Left colon (tissue), 2 donors: ENCODE measurements at regions not wholly inside any gene's neighbourhood (a gene's known extent, or its start where the extent isn't known, plus 50 kb on each side); places are given as distances from the start of the nearest gene placed in this dataset.
"Not testable (repeated sequence)": the region's sequence is repeated elsewhere in the genome, so short reads cannot be mapped to it uniquely, and the experiment has no call there.

Experiments used
- ATAC-seq: fragments of 200-7000 bp; cut with Tn5 transposase; one replicate; pipeline ENCODE4 v1.9.1; 2020; ENCODE audit warnings: mild to moderate bottlenecking, moderate library complexity
- DNase-seq, 2 donors: peaks; one replicate each; pipeline ENCODE4 v3.0.0-alpha.2; 2020
- intact Hi-C, 2 donors: fragments of 100-400 bp; cut with DNase I in 1 of 2; cut with micrococcal nuclease in 1 of 2; formaldehyde crosslinking; loops; one replicate each; pipeline versions ENCODE4 v1.11.2 to v1.14.0; 2022; cut with DNase I, micrococcal nuclease
- donor health status: DM: no; HTN: no; CAD: no.
- donor health status: DM: yes; HTN: yes; CAD: no.

- intact Hi-C loops = no loop called here
- ATAC-seq (no peak), DNase-seq (no peak)
Measured at GRCh38 chr1:166703141-166703540, 136.1 kb upstream of the POGK start.

GRCh38 chr1:166703726-166704462 is 135.4 kb upstream of the POGK start:
- intact Hi-C loops = no loop called here
- no peak for ATAC-seq

DNA sequence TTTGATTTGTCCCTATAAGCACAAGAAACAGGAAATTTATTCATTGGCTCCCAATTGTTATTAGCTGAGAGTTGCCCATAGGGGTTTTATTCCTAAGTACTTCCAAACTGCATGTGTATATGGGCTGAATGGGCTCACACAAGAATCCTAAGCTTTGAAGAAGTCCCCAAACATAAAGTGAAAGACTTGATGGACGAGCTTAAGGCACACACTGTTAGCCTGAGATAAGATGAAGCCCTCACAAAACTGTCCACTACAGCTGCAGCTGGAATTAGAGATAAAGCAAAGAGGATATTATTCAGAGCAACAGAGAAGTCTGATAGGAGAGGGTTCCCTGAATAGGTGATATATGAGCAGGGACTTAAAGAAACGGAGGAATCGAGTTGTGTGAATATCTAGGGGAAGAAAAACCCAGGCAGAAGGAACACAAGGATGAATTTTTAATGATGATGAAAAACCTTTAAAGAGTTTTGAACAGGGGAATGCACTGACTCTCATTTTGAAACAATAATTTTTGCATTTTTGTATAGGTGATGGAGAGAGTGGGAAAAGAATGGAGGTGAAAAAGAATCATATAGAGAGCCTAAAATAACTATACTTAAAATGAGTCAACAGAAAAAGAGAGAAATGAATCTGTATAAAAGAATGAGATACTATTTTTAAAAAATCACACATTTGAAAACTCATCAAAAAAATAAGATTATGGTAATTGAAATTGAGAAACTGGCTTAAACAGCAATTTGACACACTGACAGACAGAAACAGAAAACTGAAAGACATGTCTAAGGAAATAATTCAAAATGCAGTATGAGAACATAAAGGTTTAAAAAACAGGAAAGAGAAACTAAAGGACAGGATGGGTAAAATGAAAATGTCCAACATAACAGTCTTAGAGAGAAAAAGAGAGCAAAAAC is 133.6 kb upstream of the POGK start:
- DNase-seq (no peak), ATAC-seq (no peak)
- intact Hi-C loops = no loop called here

More at GRCh38 chr1:166703726-166704462, 135.4 kb upstream of the POGK start:
- no peak for DNase-seq

GRCh38 chr1:166716620-166717019 is 122.7 kb upstream of the POGK start:
- no peak for ATAC-seq
- intact Hi-C loops = no loop called here

GRCh38 chr1:166721145-166721544 is 118.1 kb upstream of the POGK start:
- ATAC-seq = no peak
- intact Hi-C loops = no loop called here

More at GRCh38 chr1:166716620-166717019, 122.7 kb upstream of the POGK start:
- no peak for DNase-seq

GRCh38 chr1:166730299-166730888 is 108.9 kb upstream of the POGK start:
- no peak for ATAC-seq
- intact Hi-C loops = no loop called here
- no peak for DNase-seq

More at GRCh38 chr1:166721145-166721544, 118.1 kb upstream of the POGK start:
- no peak for DNase-seq

GRCh38 chr1:166738140-166738539 is 101.1 kb upstream of the POGK start:
- intact Hi-C loops = no loop called here
- ATAC-seq = no peak
- no peak for DNase-seq

DNA sequence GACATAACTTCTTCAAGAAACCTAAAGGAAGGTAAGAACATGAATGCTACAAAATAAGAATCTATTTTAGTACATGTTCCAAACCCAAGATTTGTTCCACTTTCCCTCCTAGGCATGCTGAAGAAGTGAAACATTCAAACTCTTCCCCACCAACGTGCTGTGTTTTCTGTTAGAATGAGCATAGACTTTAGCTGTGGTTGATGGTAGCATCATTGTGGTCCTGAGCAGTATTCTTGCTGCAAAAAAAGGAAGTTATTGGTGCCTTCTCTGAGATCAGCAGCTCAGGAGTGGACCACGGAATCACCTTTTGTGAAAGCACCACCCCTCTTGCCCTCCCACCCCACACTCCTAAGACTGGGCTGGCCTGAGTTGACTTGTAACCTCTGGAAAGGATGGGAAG is 100.4 kb upstream of the POGK start:
- intact Hi-C loops = no loop called here
- DNase-seq = no peak

DNA sequence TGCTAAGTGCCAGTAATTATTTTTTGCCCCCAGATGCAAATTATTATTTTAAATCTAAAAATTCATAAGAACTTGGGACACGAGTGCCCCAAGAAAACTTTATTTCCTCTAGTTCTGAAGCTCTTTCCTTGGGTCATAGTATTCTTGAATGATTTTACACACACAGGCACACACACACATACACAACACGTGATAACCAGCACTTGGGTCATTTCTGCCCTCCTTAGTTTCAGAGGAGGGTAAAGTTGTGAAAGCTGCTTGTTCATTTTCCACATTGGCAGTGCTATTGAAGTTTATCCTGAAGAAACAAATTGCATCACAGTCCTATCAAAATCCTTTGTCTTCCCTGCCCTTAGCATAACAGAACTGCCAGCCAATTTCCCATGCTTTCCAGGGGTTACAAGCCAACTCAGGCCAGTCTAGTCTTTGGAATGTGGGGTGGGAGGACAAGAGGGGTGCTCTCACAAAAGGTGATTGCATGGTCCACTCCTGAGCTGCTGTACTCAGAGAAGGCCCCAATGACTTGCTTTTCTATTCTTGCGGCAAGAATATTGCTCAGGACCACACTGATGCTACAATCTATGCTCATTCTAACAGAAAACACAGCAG is 98.5 kb upstream of the POGK start:
- ATAC-seq (no peak), DNase-seq (no peak)
- intact Hi-C loops = no loop called here

More for the DNA sequence above, 100.4 kb upstream of the POGK start:
- ATAC-seq = no peak

DNA sequence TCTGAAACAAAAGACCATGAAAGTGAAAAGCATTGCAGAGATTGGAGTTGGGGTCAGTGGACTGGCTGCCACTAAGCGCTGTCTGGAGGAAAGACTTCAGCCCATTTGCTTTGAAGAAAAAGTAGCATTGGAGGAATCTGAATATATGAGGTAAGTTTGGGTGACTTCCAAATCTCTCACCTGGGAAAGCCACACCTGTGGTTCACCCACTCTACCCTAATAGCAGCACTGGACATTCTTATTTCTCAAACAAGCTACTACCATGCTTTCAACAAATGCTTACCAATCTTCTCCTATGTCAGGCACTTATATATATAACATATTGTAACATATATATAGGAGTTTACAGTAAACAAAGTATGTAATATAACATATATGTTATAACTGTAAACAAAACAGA is 76.0 kb upstream of the POGK start:
- intact Hi-C loops = no loop called here
- ATAC-seq = no peak

GRCh38 chr1:166766942-166767341 is 72.3 kb upstream of the POGK start:
- ATAC-seq = no peak

More for the DNA sequence above, 76.0 kb upstream of the POGK start:
- no peak for DNase-seq

GRCh38 chr1:166784646-166785045 is 54.6 kb upstream of the POGK start:
- DNase-seq, ATAC-seq, intact Hi-C loops: not testable (repeated sequence)

More at GRCh38 chr1:166766942-166767341, 72.3 kb upstream of the POGK start:
- intact Hi-C loops = no loop called here
- no peak for DNase-seq

DNA sequence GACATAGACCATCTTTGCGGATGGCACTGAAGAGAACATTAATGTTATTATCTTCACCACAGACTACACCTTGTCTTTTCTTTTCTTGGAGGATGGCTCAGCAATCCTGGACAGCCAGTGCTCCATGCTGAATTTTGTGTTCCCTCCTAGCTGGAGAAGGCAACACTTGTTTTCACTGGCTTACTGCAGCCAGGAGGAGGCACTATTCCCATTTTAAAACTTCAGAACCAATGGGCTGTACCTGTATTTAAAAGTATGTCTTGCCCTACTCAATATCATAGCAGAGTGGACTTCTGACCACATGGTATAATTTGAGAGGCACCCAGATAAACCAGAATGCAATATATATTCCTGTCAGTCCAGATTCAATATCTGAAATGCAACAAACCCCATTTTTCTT is 53.3 kb upstream of the POGK start:
- ATAC-seq (no peak), DNase-seq (no peak)
- intact Hi-C loops = no loop called here

- ATAC-seq (no peak), DNase-seq (no peak)
- intact Hi-C loops = no loop called here
Measured at GRCh38 chr1:166789286-166789685, 50.0 kb upstream of the POGK start.
